HFFc6 (cell line): ENCODE measurements at regions not wholly inside any gene's neighbourhood (a gene's known extent, or its start where the extent isn't known, plus 50 kb on each side); places are given as distances from the start of the nearest gene placed in this dataset.
A peak's percentile ranks its signal among the peaks of the same experiment; 100 is the strongest.

Experiments
- DNase-seq: peaks from one replicate; pipeline ENCODE4 v3.0.0-alpha.2; 2018
- H3K27ac Mint-ChIP-seq: 2 replicates; pipeline ENCODE4 v1.8.0; 2020; ENCODE audit warnings: mild to moderate bottlenecking, mixed read lengths
- H3K27me3 Mint-ChIP-seq: 2 replicates; pipeline ENCODE4 v1.8.0; 2021; ENCODE audit warnings: mild to moderate bottlenecking, moderate library complexity, mixed read lengths; ENCODE audit not compliant: insufficient read depth
- H3K36me3 Mint-ChIP-seq: 2 replicates; pipeline ENCODE4 v1.8.0; 2021; ENCODE audit warnings: low read depth, mixed read lengths
- H3K4me1 Mint-ChIP-seq: 2 replicates; pipeline ENCODE4 v1.8.0; 2020; ENCODE audit warnings: low read depth, mixed read lengths
- H3K4me3 Mint-ChIP-seq: 2 replicates; pipeline ENCODE4 v1.8.0; 2020; ENCODE audit warnings: mild to moderate bottlenecking, moderate library complexity, mixed read lengths
- H3K9me3 Mint-ChIP-seq: 2 replicates; pipeline ENCODE4 v1.8.0; 2020; ENCODE audit warnings: mild to moderate bottlenecking, mixed read lengths
- TF ChIP-seq, protein P1 (sequence below): fragments of 200-600 bp; sonication (generic); IDR thresholded peaks from 2 replicates; pipeline ENCODE4 v1.5.0; 2021; ENCODE audit warnings: antibody characterized with exemption, mild to moderate bottlenecking

DNA sequence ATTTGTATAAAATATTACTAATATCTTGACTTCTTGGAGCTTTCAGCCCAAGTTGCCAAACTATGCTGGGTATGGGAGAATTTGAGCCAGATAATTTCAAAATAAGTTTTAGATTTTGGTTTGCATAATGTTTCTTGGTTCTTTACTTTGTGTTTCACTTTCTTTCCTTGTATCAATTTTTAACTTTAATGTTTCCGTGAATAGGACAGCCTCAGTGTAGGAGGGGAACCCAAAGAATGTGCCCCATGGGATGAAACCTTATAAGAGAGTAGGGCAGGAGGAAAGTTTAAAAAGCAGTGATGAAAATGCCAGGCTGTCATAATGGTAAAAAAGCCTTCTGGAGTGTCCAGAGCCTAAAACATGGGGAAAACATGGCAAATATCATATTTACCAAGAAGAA lies 252.4 kb upstream of the IRAK1BP1 start:
- Mint-ChIP-seq H3K4me1 (peaks cover 13% of the 10 kb centered on the region), H3K4me3 (no peak overlapping the region), H3K27me3 (no peaks in the 10 kb centered on the region), H3K9me3 (no peaks in the 10 kb centered on the region), H3K27ac (no peak overlapping the region), H3K36me3 (no peaks in the 10 kb centered on the region)
- DNase-seq, result no peak
- TF ChIP-seq, protein P1, sequence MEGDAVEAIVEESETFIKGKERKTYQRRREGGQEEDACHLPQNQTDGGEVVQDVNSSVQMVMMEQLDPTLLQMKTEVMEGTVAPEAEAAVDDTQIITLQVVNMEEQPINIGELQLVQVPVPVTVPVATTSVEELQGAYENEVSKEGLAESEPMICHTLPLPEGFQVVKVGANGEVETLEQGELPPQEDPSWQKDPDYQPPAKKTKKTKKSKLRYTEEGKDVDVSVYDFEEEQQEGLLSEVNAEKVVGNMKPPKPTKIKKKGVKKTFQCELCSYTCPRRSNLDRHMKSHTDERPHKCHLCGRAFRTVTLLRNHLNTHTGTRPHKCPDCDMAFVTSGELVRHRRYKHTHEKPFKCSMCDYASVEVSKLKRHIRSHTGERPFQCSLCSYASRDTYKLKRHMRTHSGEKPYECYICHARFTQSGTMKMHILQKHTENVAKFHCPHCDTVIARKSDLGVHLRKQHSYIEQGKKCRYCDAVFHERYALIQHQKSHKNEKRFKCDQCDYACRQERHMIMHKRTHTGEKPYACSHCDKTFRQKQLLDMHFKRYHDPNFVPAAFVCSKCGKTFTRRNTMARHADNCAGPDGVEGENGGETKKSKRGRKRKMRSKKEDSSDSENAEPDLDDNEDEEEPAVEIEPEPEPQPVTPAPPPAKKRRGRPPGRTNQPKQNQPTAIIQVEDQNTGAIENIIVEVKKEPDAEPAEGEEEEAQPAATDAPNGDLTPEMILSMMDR, result no peak

DNA sequence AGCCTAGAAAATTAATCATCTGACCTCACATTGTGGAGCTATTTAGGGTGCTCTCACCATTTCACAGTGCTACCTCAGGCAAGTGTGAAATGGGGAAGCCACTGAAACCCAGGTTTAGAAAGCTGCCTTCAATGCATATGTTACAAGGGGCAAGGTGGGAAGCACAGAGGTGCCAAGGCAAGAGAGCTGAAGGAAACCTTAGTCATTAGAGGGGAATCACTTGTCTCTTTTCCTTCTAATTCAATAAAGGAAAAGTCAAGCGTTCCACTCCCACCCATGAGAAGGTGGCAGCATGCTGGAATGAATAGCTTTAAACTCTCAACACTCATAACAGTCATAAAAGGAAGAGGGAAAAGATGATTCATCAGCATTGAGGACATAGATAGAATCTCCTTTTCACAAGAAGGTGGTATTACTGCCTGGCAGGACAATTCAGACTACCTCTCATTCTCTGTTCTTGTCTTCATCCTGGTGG lies 251.9 kb upstream of the IRAK1BP1 start:
- Mint-ChIP-seq H3K4me3 (no peak overlapping the region), H3K27me3 (no peaks in the 10 kb centered on the region), H3K36me3 (no peaks in the 10 kb centered on the region), H3K27ac (no peak overlapping the region; the same call in 1 of the 2 replicates), H3K9me3 (no peaks in the 10 kb centered on the region), H3K4me1 (peaks cover 13% of the 10 kb centered on the region)
- TF ChIP-seq, protein P1, result no peak
- DNase-seq, result peak; percentile 52

DNA sequence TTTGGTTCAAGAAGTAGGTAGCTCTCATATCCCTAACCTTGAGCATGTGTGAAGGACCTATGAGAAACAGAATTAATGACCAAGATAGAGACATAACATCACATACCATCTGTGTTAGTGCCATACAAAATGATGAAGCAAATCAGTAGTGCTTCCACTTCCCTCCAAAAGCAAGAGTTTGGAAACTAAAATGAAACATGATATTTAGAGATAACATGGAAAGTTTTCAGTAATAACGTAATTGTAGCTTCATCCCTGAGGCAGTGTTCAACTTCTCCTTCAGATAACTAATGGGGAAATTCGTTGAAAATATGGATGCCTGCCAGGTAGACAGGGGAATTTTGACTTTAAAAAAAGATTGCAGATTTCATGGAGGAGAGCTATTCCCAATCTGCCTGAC lies 248.4 kb upstream of the IRAK1BP1 start:
- Mint-ChIP-seq H3K4me3 (no peak overlapping the region), H3K36me3 (no peaks in the 10 kb centered on the region), H3K27ac (no peak overlapping the region), H3K27me3 (no peaks in the 10 kb centered on the region), H3K4me1 (peaks cover 13% of the 10 kb centered on the region), H3K9me3 (no peaks in the 10 kb centered on the region)
- TF ChIP-seq, protein P1, result no peak
- no peak for DNase-seq

DNA sequence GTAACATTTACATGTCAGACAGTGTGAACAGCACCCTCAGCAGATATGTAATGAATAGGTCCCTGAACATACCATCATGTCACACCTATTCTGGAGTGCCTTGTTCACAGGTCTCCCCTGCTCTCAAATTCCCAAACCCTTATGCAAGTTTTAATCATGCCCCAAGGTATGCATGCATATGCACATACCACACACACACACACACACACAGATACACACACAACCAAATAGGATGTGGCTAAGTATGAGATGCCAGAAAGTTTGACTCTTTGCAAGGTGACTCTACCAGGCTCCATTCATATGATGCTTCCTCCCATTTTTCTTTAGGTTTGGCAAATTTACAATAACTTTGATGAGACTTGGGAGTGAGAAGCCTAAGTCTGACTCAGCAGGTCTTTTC lies 243.8 kb upstream of the IRAK1BP1 start:
- H3K27ac Mint-ChIP-seq, result no peak overlapping the region
- DNase-seq, result no peak
- no peaks in the 10 kb centered on the region for H3K4me1 Mint-ChIP-seq
- no peaks in the 10 kb centered on the region for H3K36me3 Mint-ChIP-seq
- no peak overlapping the region for H3K4me3 Mint-ChIP-seq
- no peaks in the 10 kb centered on the region for H3K27me3 Mint-ChIP-seq
- TF ChIP-seq, protein P1, result no peak
- no peaks in the 10 kb centered on the region for H3K9me3 Mint-ChIP-seq

DNA sequence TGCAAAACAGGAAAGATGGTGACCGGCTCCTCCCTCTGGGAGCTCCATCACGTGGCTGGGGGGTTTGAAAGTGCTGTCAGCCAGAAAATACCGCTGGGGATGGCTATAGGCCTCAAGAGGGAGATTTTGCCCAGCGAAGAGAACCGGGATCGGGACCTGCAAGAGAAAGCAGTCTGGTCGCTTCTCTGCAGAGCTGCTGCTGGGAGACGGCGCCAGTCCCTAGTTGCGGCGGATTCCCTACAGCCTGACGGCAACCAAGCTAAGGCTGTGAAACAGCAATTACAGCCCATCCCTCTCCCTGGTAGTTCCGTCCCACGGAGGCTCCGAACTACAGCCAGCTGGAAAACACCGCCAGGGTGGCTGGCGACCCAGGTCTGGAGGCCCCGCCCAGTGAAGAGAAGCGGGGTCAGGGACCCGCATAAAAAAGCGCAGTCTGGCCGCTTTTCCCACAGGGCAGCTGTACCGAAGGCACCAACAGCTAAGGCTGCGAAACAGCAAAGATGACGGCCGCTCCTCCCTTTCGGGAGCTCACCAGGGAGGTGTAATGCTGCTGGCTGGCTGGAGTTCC lies 238.1 kb upstream of the IRAK1BP1 start:
- Mint-ChIP-seq H3K27ac (peak overlapping the region; percentile 31; the same call in 1 of the 2 replicates), H3K27me3 (no peaks in the 10 kb centered on the region), H3K4me3 (peak overlapping the region; percentile 72; the same call in 1 of the 2 replicates), H3K4me1 (no peaks in the 10 kb centered on the region), H3K9me3 (no peaks in the 10 kb centered on the region), H3K36me3 (no peaks in the 10 kb centered on the region)
- DNase-seq, result no peak
- TF ChIP-seq, protein P1, result no peak
